ENCODE measurements at regions not wholly inside any gene's neighbourhood (a gene's known extent, or its start where the extent isn't known, plus 50 kb on each side); places are given as distances from the start of the nearest gene placed in this dataset.

GRCh38 chr6:153960741-153961140 lies 78.3 kb upstream of the OPRM1 start:
- intact Hi-C loops (cut with micrococcal nuclease; ENCODE audit: unreplicated experiment) = no loop called here
- no peak overlapping the region for H3K4me2 ChIP-seq (ENCODE audit: low read depth, low read length)
- H3K27me3 ChIP-seq (ENCODE audit: control insufficient read depth in 1 of 2, insufficient read depth in 2 of 2, low read length in 2 of 2) = no peaks in the 10 kb centered on the region
- DNase-seq (ENCODE audit: low spot score) (no peak), FAIRE-seq (no peak), ATAC-seq (no peak)
- in situ Hi-C loops (cut with HindIII; ENCODE audit: extremely low pct_ligation_motif_present, low pct_unique_long_range_greater_than_20kb) = loop anchor here (25.0 kb wide), 1 partner anchor 723 kb away; no protein-coding TSS in a partner anchor
- no peak overlapping the region for H3K27ac ChIP-seq (ENCODE audit: extremely low read length, insufficient read depth, low read length)
- H3K4me3 ChIP-seq (replicated peaks in 1 of 3; ENCODE audit: insufficient read depth in 1 of 3, low read depth in 2 of 3, low read length in 3 of 3) = no peak overlapping the region
- H3K4me1 ChIP-seq (ENCODE audit: insufficient read depth, low read length) = no peaks in the 10 kb centered on the region
- no peaks in the 10 kb centered on the region for H3K79me2 ChIP-seq (ENCODE audit: insufficient read depth, low read length)
- no peak overlapping the region for H2AFZ ChIP-seq (ENCODE audit: low read length)
- TF ChIP-seq ZNF513 (CRISPR knock-in tag; conservative IDR thresholded peaks at IDR 0.05) (no peak), BCL3 (CRISPR knock-in tag; IDR thresholded peaks at IDR 0.05) (no peak), ZNF784 (CRISPR knock-in tag; IDR thresholded peaks at IDR 0.05; ENCODE audit: borderline replicate concordance) (no peak), NFE2 (CRISPR knock-in tag; IDR thresholded peaks at IDR 0.05) (no peak), ZNF503 (CRISPR knock-in tag; IDR thresholded peaks at IDR 0.05) (no peak), HDAC1 (CRISPR knock-in tag; IDR thresholded peaks at IDR 0.05) (no peak), REST (IDR thresholded peaks at IDR 0.05; ENCODE audit: borderline replicate concordance in 1 of 2, low read depth in 1 of 2, low read length in 2 of 2) (no peak), ZSCAN20 (CRISPR knock-in tag; IDR thresholded peaks at IDR 0.05; ENCODE audit: borderline replicate concordance) (no peak)
- H3K9me3 ChIP-seq (ENCODE audit: low read length) = no peaks in the 10 kb centered on the region
- ChIA-PET POLR2A (no interaction called here), CTCF (ENCODE audit: low intra/inter-chr PET ratio, low total read pairs) (no interaction called here)
- no peaks in the 10 kb centered on the region for H3K36me3 ChIP-seq (replicated peaks in 1 of 2; ENCODE audit: control insufficient read depth in 1 of 2, insufficient read depth in 2 of 2, low read length in 2 of 2)
- no TSS peak for BruUV-seq (replicated peaks)
- no peak overlapping the region for H3K9ac ChIP-seq (ENCODE audit: insufficient read depth, low read depth, low read length)
- no peaks in the 10 kb centered on the region for H4K20me1 ChIP-seq (ENCODE audit: insufficient read depth, low read length)
- WGBS (ENCODE audit: low lambda C conversion rate) = 4% methylated on average over 1 of the region's 1 CpG
